Caco-2 (cell line): ENCODE measurements at regions not wholly inside any gene's neighbourhood (a gene's known extent, or its start where the extent isn't known, plus 50 kb on each side); places are given as distances from the start of the nearest gene placed in this dataset.

Source experiments
- BruUV-seq: library from RNA; stranded (reverse); fragments of 400-500 nt; replicated peaks from 2 replicates; lab custom pipeline; 2021; lab: Mats Ljungman, UMichigan
- CTCF ChIA-PET: fragments of 300-600 bp; sonication (Branson Sonifier 250); formaldehyde crosslinking; loops from one replicate; lab custom pipeline; 2022; ENCODE audit warnings: antibody characterized with exemption; lab: Charles Lee
- POLR2A ChIA-PET: fragments of 300-600 bp; sonication (Branson Sonifier 250); formaldehyde crosslinking; loops from one replicate; lab custom pipeline; 2022; ENCODE audit warnings: antibody characterized with exemption; lab: Charles Lee
- DNase-seq, 2 experiments: peaks; one replicate each; pipeline versions ENCODE4 v3.0.0 to v3.0.0-alpha.2; 2020 to 2022
- H3K27me3 ChIP-seq: replicated peaks from 2 replicates; pipeline ENCODE4 v1.6.0; 2011; ENCODE audit warnings: low read length; ENCODE audit not compliant: control insufficient read depth, insufficient read depth
- H3K36me3 ChIP-seq: 2 replicates; pipeline ENCODE4 v1.5.1; 2011; ENCODE audit warnings: low read length; ENCODE audit not compliant: control insufficient read depth, insufficient read depth
- H3K4me1 ChIP-seq: fragments of 250-450 bp; sonication (Bioruptor Pico); 2 replicates; pipeline ENCODE4 v1.5.1; 2020; ENCODE audit warnings: mild to moderate bottlenecking
- H3K4me3 ChIP-seq: 2 replicates; pipeline ENCODE4 v1.5.1; 2011; ENCODE audit warnings: low read depth, mild to moderate bottlenecking, control low read depth, low read length
- H3K9me3 ChIP-seq: fragments of 250-450 bp; sonication (Bioruptor Pico); 2 replicates; pipeline ENCODE4 v1.5.1; 2020; ENCODE audit warnings: mild to moderate bottlenecking, moderate library complexity
- H3K27ac Mint-ChIP-seq: one replicate; pipeline ENCODE4 v1.8.0; 2022; ENCODE audit warnings: mixed read lengths; ENCODE audit not compliant: unreplicated experiment
- H3K27me3 Mint-ChIP-seq: one replicate; pipeline ENCODE4 v1.8.0; 2022; ENCODE audit warnings: mixed read lengths; ENCODE audit not compliant: insufficient read depth, unreplicated experiment
- H3K36me3 Mint-ChIP-seq: one replicate; pipeline ENCODE4 v1.8.0; 2022; ENCODE audit warnings: mild to moderate bottlenecking, mixed read lengths; ENCODE audit not compliant: insufficient read depth, unreplicated experiment
- H3K4me1 Mint-ChIP-seq: one replicate; pipeline ENCODE4 v1.8.0; 2022; ENCODE audit warnings: low read depth, mixed read lengths; ENCODE audit not compliant: unreplicated experiment
- H3K4me3 Mint-ChIP-seq: one replicate; pipeline ENCODE4 v1.8.0; 2022; ENCODE audit warnings: mild to moderate bottlenecking, moderate library complexity, mixed read lengths; ENCODE audit not compliant: unreplicated experiment
- H3K9me3 Mint-ChIP-seq: one replicate; pipeline ENCODE4 v1.8.0; 2022; ENCODE audit warnings: mixed read lengths; ENCODE audit not compliant: unreplicated experiment
- CTCF ChIP-seq, 2 experiments: fragments of 200-600 bp in 1 of 2; IDR thresholded peaks; 1 replicate in 1 of 2; 2 replicates in 1 of 2; pipeline versions ENCODE4 v1.5.1 to v1.8.0; 2011 to 2022; ENCODE audit warnings: antibody characterized with exemption in 1 of 2, control low read depth in 1 of 2, inconsistent platforms in 1 of 2, low read depth in 1 of 2, low read length in 1 of 2, mild to moderate bottlenecking in 1 of 2, moderate library complexity in 1 of 2; ENCODE audit not compliant: insufficient read depth in 1 of 2, severe bottlenecking in 1 of 2, unreplicated experiment in 1 of 2
- intact Hi-C: fragments of 100-400 bp; cut with micrococcal nuclease; formaldehyde crosslinking; loops from one replicate; pipeline ENCODE4 v1.10.0; 2022; ENCODE audit not compliant: unreplicated experiment

GRCh38 chr21:15433091-15433490, 296.7 kb upstream of the USP25 start:
- intact Hi-C loops, result no loop called here

GRCh38 chr21:15434163-15434905, 295.4 kb upstream of the USP25 start:
- Mint-ChIP-seq H3K9me3 (peaks cover 11% of the 10 kb centered on the region), H3K36me3 (no peaks in the 10 kb centered on the region), H3K4me3 (no peak overlapping the region), H3K27ac (no peak overlapping the region), H3K27me3 (no peaks in the 10 kb centered on the region), H3K4me1 (no peaks in the 10 kb centered on the region)
- Histone ChIP-seq H3K4me1 (no peaks in the 10 kb centered on the region), H3K9me3 (no peaks in the 10 kb centered on the region), H3K4me3 (no peak overlapping the region), H3K36me3 (no peaks in the 10 kb centered on the region), H3K27me3 (no peaks in the 10 kb centered on the region)
- intact Hi-C loops, result no loop called here
- DNase-seq, result no peak
- no peak for TF ChIP-seq CTCF (IDR thresholded peaks at IDR 0.05; ENCODE audit: insufficient read depth in 1 of 2, low read depth in 1 of 2, low read length in 1 of 2, severe bottlenecking in 1 of 2, unreplicated experiment in 1 of 2)
- POLR2A ChIA-PET, result no interaction called here
- CTCF ChIA-PET, result no interaction called here
- no TSS peak for BruUV-seq

More at GRCh38 chr21:15433091-15433490, 296.7 kb upstream of the USP25 start:
- Histone ChIP-seq H3K36me3 (no peaks in the 10 kb centered on the region), H3K9me3 (no peaks in the 10 kb centered on the region), H3K27me3 (no peaks in the 10 kb centered on the region), H3K4me1 (no peaks in the 10 kb centered on the region), H3K4me3 (no peak overlapping the region)
- ChIA-PET CTCF (no interaction called here), POLR2A (no interaction called here)
- H3K27me3 Mint-ChIP-seq, result no peaks in the 10 kb centered on the region
- no peaks in the 10 kb centered on the region for H3K36me3 Mint-ChIP-seq
- H3K4me1 Mint-ChIP-seq, result no peaks in the 10 kb centered on the region
- H3K27ac Mint-ChIP-seq, result no peak overlapping the region
- no TSS peak for BruUV-seq
- no peak overlapping the region for H3K4me3 Mint-ChIP-seq
- peaks cover 11% of the 10 kb centered on the region for H3K9me3 Mint-ChIP-seq
- no peak for DNase-seq
- no peak for TF ChIP-seq CTCF (IDR thresholded peaks at IDR 0.05; ENCODE audit: insufficient read depth in 1 of 2, low read depth in 1 of 2, low read length in 1 of 2, severe bottlenecking in 1 of 2, unreplicated experiment in 1 of 2)

- ChIA-PET CTCF (no interaction called here), POLR2A (no interaction called here)
- Histone ChIP-seq H3K4me3 (no peak overlapping the region), H3K9me3 (no peaks in the 10 kb centered on the region), H3K36me3 (no peaks in the 10 kb centered on the region), H3K27me3 (no peaks in the 10 kb centered on the region), H3K4me1 (peaks cover 10% of the 10 kb centered on the region; the same call in 1 of the 2 replicates)
- no peak overlapping the region for H3K27ac Mint-ChIP-seq
- H3K4me1 Mint-ChIP-seq, result peaks cover 4% of the 10 kb centered on the region
- no peak for TF ChIP-seq CTCF (IDR thresholded peaks at IDR 0.05; ENCODE audit: insufficient read depth in 1 of 2, low read depth in 1 of 2, low read length in 1 of 2, severe bottlenecking in 1 of 2, unreplicated experiment in 1 of 2)
- H3K4me3 Mint-ChIP-seq, result no peak overlapping the region
- DNase-seq, result no peak
- BruUV-seq, result no TSS peak
- intact Hi-C loops, result no loop called here
- no peaks in the 10 kb centered on the region for H3K27me3 Mint-ChIP-seq
- no peaks in the 10 kb centered on the region for H3K36me3 Mint-ChIP-seq
- H3K9me3 Mint-ChIP-seq, result peaks cover 11% of the 10 kb centered on the region
These were observed 293.8 kb upstream of the USP25 start for GRCh38 chr21:15436031-15436430.
